HTR-8/SVneo (cell line): ENCODE measurements at regions not wholly inside any gene's neighbourhood (a gene's known extent, or its start where the extent isn't known, plus 50 kb on each side); places are given as distances from the start of the nearest gene placed in this dataset.
"Not testable (repeated sequence)": the region's sequence is repeated elsewhere in the genome, so short reads cannot be mapped to it uniquely, and the experiment has no call there.

Experiments
- DNase-seq: peaks from one replicate; pipeline ENCODE4 v3.0.0; 2011; ENCODE audit warnings: low spot score, mixed read lengths; ENCODE audit not compliant: insufficient read length
- FAIRE-seq: peaks from 2 replicates; lab custom pipeline; 2011; peaks lifted over from hg19 to GRCh38; lab: Jason Lieb, UNC

GRCh38 chr5:93236807-93237421 is 344.1 kb downstream of the NR2F1-AS1 start:
- DNase-seq (no peak), FAIRE-seq (peak; percentile 13)

GRCh38 chr5:93235761-93236160 is 345.3 kb downstream of the NR2F1-AS1 start:
- no peak for FAIRE-seq

DNA sequence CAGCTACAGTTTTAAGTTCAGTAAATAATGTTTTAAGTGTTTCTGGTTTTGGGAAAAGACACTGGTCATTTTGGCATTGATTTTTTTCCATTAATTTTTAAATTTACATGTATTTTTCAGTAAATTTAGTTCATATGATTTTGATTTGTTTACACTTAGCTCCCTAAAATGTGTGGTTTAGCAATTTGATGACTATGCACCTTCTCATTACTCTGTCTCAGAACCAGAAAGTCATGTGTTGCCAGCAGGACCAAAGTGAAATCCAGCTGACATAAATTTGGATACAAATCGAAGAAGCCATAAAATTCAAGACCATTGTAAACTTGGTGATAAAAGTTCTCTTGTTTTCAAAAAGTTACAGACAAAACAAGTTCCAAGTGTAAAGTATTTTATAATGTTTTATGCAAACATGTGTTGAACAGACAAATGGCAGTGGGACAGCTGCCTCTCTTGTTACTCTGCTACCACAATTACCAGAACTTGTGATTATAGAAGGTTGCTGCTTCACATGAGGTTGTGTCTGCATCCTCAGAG is 354.8 kb downstream of the NR2F1-AS1 start:
- DNase-seq (no peak), FAIRE-seq (no peak)

More at GRCh38 chr5:93235761-93236160, 345.3 kb downstream of the NR2F1-AS1 start:
- DNase-seq: no peak

DNA sequence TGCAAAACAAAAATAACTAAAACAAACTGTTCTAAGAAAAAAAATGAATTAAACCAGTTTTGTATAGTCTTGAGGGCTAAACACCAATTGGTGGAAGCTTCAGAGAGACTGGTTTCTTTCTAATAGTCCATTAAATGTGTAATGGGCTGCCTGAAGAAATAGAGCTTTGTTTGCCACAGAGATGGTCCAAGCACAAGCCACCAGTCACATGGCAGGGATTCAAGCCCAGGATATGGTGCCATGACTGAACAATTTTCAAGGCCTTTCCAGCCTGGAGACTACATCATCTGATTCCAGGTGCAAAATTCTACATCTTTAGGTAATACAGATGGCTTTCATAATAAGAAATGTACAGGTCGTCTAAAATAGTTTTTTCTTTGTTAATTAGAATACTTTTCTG is 355.3 kb downstream of the NR2F1-AS1 start:
- no peak for DNase-seq
- no peak for FAIRE-seq

- FAIRE-seq (no peak), DNase-seq (no peak)
These were observed 356.4 kb downstream of the NR2F1-AS1 start for GRCh38 chr5:93224624-93225023.

- FAIRE-seq: no peak
- DNase-seq: no peak
These were observed 359.2 kb downstream of the NR2F1-AS1 start for GRCh38 chr5:93221773-93222172.

DNA sequence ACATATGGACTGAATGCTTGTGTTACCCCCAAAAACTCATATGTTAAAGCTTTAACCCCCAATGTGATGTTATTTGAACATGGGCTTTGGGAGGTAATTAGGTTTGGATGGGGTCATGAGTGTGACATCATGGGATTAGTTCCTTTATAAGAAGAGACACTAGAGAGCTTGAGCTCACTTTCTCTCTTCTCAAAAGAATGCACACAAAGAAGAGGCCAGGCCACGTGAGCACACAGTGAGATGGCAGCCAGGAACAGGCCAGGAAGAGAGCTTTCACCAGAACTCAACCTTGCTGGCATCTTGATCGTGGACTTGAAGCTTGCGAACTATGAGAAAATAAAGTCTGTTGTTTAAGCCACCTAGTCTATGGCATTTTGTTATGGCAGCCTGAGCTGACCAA is 360.6 kb downstream of the NR2F1-AS1 start:
- no peak for FAIRE-seq

DNA sequence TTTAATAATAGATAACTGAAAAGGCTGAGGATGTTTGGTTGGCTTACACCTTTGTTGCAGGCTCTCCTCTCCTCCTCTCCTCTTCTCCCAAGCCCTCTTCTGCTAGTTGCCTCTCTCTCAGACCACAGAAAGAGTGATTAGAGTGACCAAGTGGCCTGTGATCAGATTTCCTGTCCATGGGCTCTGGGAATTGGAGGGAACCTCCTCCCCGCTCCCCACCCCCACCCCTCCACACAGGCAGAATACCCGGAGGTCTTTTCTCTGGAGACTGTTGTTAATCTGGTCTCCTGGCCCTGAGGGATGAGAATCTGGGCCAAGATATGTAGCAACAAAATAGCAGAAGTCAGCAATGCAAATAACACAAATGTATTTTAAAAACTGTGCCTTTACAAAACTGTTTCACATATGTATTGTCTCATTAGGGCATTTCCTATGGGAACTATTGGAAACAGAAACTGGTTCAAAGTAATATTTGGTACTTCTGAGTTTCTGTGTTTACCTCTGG is 361.3 kb downstream of the NR2F1-AS1 start:
- no peak for FAIRE-seq
- DNase-seq: no peak

More for the DNA sequence above, 360.6 kb downstream of the NR2F1-AS1 start:
- DNase-seq: no peak

- DNase-seq, FAIRE-seq: not testable (repeated sequence)
These were observed 367.8 kb downstream of the NR2F1-AS1 start for GRCh38 chr5:93213111-93213794.

DNA sequence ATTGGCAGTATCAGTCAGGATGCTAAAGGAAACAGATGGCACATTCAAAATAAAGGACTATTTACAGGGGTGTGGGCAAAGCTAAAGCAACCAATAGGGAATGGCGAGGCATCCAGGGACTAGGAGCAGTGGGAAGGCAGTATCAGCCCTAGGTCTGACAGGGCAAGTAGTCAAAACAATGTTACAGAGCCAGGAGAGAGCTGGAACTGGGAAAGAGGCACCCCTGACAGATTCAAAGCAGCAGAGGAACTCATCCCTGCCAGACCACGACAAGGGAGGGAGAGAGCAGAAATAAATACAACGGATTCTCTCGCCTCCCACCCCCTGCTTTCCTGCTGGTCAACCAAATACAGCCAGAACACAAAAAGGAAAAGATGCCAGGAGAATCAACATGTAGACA is 371.5 kb downstream of the NR2F1-AS1 start:
- FAIRE-seq (no peak), DNase-seq (no peak)

GRCh38 chr5:93208141-93208751 is 372.8 kb downstream of the NR2F1-AS1 start:
- no peak for FAIRE-seq

DNA sequence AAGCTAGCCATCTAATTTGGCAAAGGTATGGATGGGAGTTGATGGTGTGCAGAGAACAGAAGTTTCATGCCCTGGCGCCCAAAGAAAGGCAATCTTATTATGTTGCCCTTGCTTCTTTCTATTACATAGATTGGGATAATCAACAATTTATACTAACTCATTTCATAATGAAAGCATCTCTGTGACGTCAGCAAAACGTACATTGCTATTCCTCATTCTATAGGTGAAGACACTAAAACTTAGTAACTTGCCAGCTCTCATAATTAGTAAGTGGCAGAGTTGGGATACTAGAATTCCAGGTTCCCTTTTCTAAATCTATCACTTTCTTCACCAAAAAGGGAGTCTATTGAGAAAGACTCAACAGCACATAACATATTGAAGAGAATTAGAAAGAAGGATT is 374.8 kb downstream of the NR2F1-AS1 start:
- DNase-seq (no peak), FAIRE-seq (no peak)

More at GRCh38 chr5:93208141-93208751, 372.8 kb downstream of the NR2F1-AS1 start:
- DNase-seq: no peak

GRCh38 chr5:93201061-93201460 is 380.0 kb downstream of the NR2F1-AS1 start:
- FAIRE-seq (no peak), DNase-seq (no peak)

DNA sequence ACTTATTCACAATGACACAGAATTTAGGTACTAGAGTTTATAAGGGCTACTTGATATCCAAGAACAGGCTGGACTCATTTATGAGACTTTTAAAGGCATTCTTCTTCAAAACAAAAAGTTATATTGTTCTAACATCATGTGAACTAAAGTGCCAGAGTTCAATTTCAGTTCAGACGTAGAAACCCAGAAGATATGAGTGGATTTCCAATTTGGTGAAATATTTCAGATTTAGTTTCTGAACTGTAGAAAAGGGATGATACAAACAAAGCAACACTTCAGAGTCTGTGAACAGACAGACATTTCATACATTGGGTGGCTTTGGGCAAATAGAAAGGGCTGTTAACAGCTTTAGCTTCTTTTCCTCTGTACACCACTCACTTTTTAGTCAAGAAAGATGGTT is 384.0 kb downstream of the NR2F1-AS1 start:
- DNase-seq: no peak

GRCh38 chr5:93193431-93194347 is 387.3 kb downstream of the NR2F1-AS1 start:
- DNase-seq (peak; percentile 2), FAIRE-seq (no peak)

More for the DNA sequence above, 384.0 kb downstream of the NR2F1-AS1 start:
- no peak for FAIRE-seq

GRCh38 chr5:93192683-93193082 is 388.3 kb downstream of the NR2F1-AS1 start:
- no peak for FAIRE-seq
- no peak for DNase-seq

GRCh38 chr5:93192087-93192486 is 388.9 kb downstream of the NR2F1-AS1 start:
- DNase-seq (peak; percentile 43), FAIRE-seq (peak; percentile 74)

DNA sequence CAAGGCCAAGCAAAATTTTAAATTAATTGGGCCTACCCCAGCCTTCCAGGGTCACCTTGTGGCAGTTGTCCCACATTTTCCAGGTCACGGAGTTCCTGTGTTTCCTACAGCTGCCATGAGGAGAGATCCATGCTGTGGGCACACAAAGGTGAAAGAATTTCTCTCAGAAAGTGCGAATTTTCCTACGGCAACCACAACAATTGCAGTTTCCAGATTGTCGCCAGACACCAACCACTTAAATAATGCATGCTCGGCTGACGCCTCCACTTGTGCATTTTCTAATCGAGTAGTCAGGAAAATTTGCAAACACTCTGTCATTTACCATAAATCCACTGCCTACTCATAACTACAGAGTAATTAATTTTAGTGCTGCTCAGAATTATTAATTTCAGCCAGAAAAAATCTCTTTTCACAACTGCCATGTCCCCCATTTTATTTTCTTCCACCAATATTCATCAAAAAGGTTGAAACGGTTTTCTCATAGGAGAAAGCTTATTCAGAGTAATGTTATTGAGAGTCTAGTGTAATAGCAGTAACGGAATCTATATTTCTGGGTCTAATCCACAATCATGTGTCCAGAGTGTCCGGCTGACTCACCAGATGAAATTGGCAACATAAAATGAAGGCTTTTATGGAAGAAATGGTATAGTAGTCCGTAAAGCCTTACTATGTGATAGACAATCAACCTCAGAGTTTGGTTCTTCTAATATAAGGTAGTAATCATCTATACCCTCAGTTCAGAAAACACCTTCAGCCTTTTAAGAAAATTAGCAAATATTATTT is 389.8 kb downstream of the NR2F1-AS1 start:
- FAIRE-seq: no peak
- no peak for DNase-seq

DNA sequence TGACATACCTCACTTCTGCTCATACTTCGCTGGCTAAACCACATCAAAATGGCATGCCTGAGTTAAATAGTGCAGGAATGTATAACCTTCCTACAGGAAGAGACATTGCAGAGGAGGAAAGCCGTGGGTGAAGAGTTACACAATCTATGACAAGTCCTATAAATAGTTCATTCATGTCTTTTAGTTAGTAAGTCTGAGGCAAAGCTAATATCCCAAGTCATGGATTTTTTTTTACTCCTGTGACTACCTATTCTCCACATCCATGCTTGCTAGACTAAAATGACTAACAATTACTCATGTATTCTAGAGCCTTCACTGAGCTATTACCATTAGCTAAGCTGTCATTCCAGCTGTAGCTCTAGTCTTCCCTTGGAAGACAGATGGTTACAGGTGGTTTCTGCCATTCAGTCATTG is 391.3 kb downstream of the NR2F1-AS1 start:
- peak; percentile 94 for FAIRE-seq
- peak; percentile 30 for DNase-seq
